GM23248 (cell line): ENCODE measurements at regions not wholly inside any gene's neighbourhood (a gene's known extent, or its start where the extent isn't known, plus 50 kb on each side); places are given as distances from the start of the nearest gene placed in this dataset.
A peak's percentile ranks its signal among the peaks of the same experiment; 100 is the strongest.

Source experiments
- DNase-seq: peaks from one replicate; pipeline ENCODE4 v3.0.0-alpha.2; 2015
- H2AFZ ChIP-seq: fragments of 200-600 bp; sonication (generic); 2 replicates; pipeline ENCODE4 v1.6.1; 2016; ENCODE audit warnings: antibody characterized with exemption
- H3F3A ChIP-seq: fragments of 200-600 bp; sonication (generic); 2 replicates; pipeline ENCODE4 v1.6.1; 2016; ENCODE audit warnings: mild to moderate bottlenecking, antibody characterized with exemption, mixed run types; ENCODE audit not compliant: insufficient read depth
- H3K27ac ChIP-seq: fragments of 200-600 bp; sonication (generic); 2 replicates; pipeline ENCODE4 v1.5.1; 2016; ENCODE audit warnings: mild to moderate bottlenecking
- H3K27me3 ChIP-seq: fragments of 200-600 bp; sonication (generic); replicated peaks from 2 replicates; pipeline ENCODE4 v1.6.1; 2016; ENCODE audit warnings: mild to moderate bottlenecking; ENCODE audit not compliant: insufficient read depth
- H3K36me3 ChIP-seq: fragments of 200-600 bp; sonication (generic); 2 replicates; pipeline ENCODE4 v1.6.1; 2016; ENCODE audit warnings: low read depth, mild to moderate bottlenecking
- H3K4me1 ChIP-seq: fragments of 200-600 bp; sonication (generic); 2 replicates; pipeline ENCODE4 v1.6.1; 2016; ENCODE audit warnings: mild to moderate bottlenecking; ENCODE audit not compliant: insufficient read depth
- H3K4me2 ChIP-seq: fragments of 200-600 bp; sonication (generic); one replicate; pipeline ENCODE4 v1.6.1; 2016; ENCODE audit warnings: mild to moderate bottlenecking; ENCODE audit not compliant: unreplicated experiment
- H3K4me3 ChIP-seq: fragments of 200-600 bp; sonication (generic); 2 replicates; pipeline ENCODE4 v1.5.1; 2016; ENCODE audit warnings: mild to moderate bottlenecking
- H3K79me2 ChIP-seq: fragments of 200-600 bp; sonication (generic); 2 replicates; pipeline ENCODE4 v1.6.1; 2016; ENCODE audit warnings: mild to moderate bottlenecking; ENCODE audit not compliant: insufficient read depth
- H3K9ac ChIP-seq: fragments of 200-600 bp; sonication (generic); 2 replicates; pipeline ENCODE4 v1.6.1; 2016; ENCODE audit warnings: mild to moderate bottlenecking
- H3K9me2 ChIP-seq: fragments of 200-600 bp; sonication (generic); 2 replicates; pipeline ENCODE4 v1.6.1; 2016; ENCODE audit warnings: mixed run types, mild to moderate bottlenecking, moderate library complexity; ENCODE audit not compliant: insufficient read depth
- H3K9me3 ChIP-seq: fragments of 200-600 bp; sonication (generic); one replicate; pipeline ENCODE4 v1.6.1; 2017; ENCODE audit warnings: low read depth
- H4K20me1 ChIP-seq: fragments of 200-600 bp; sonication (generic); 2 replicates; pipeline ENCODE4 v1.6.0; 2016; ENCODE audit not compliant: insufficient read depth
- EZH2 ChIP-seq: fragments of 200-600 bp; sonication (generic); IDR thresholded peaks from 2 replicates; pipeline ENCODE4 v1.6.1; 2018; ENCODE audit warnings: antibody characterized with exemption, mild to moderate bottlenecking; ENCODE audit not compliant: insufficient read depth, poor library complexity, severe bottlenecking
- EZH2phosphoT487 ChIP-seq: fragments of 200-600 bp; sonication (generic); IDR thresholded peaks from 2 replicates; pipeline ENCODE4 v1.6.1; 2018; ENCODE audit warnings: antibody characterized with exemption, moderate library complexity, mild to moderate bottlenecking, low read depth; ENCODE audit not compliant: insufficient read depth
- WGBS, 2 experiments: methylation state at CpG; one replicate each; pipeline ENCODE4 v1.1.6; 2015 to 2017; ENCODE audit warnings: low lambda C conversion rate in 2 of 2, low coverage in 1 of 2; ENCODE audit errors: missing lambda C conversion rate in 2 of 2; 5-methylcytosine and 5-hydroxymethylcytosine counted together
- in situ Hi-C: fragments of 300-500 bp; cut with MboI; formaldehyde crosslinking; loops from 2 replicates; pipeline ENCODE4 v1.15.0; 2020

- Histone ChIP-seq H4K20me1 (no peaks in the 10 kb centered on the region), H3K27me3 (no peaks in the 10 kb centered on the region), H3K79me2 (no peaks in the 10 kb centered on the region), H3K9ac (no peak overlapping the region), H2AFZ (no peak overlapping the region), H3K36me3 (no peaks in the 10 kb centered on the region), H3K4me2 (no peak overlapping the region), H3K4me3 (no peak overlapping the region), H3F3A (no peaks in the 10 kb centered on the region), H3K27ac (no peak overlapping the region), H3K4me1 (no peaks in the 10 kb centered on the region), H3K9me3 (no peaks in the 10 kb centered on the region), H3K9me2 (no peaks in the 10 kb centered on the region)
- no peak for TF ChIP-seq EZH2phosphoT487
- TF ChIP-seq EZH2: no peak
- WGBS, 2 experiments: 79% methylated on average over 1 of the region's 1 CpG
- DNase-seq: no peak
- in situ Hi-C loops: no loop called here
Measured at GRCh38 chr9:75574569-75574968, 315.9 kb upstream of the PCSK5 start.

- no peaks in the 10 kb centered on the region for H3K79me2 ChIP-seq
- H3K9me3 ChIP-seq: no peaks in the 10 kb centered on the region
- no peaks in the 10 kb centered on the region for H3K27me3 ChIP-seq
- no peaks in the 10 kb centered on the region for H3K4me1 ChIP-seq
- no peak overlapping the region for H3K4me2 ChIP-seq
- H3K36me3 ChIP-seq: no peaks in the 10 kb centered on the region
- H4K20me1 ChIP-seq: no peaks in the 10 kb centered on the region
- in situ Hi-C loops: no loop called here
- H3K9ac ChIP-seq: no peak overlapping the region
- WGBS, 2 experiments: 21 to 29% methylated on average over 2 of the region's 2 CpGs
- DNase-seq: no peak
- no peaks in the 10 kb centered on the region for H3K9me2 ChIP-seq
- no peak overlapping the region for H2AFZ ChIP-seq
- TF ChIP-seq EZH2phosphoT487 (no peak), EZH2 (no peak)
- H3F3A ChIP-seq: no peaks in the 10 kb centered on the region
- H3K4me3 ChIP-seq: no peak overlapping the region
- H3K27ac ChIP-seq: no peak overlapping the region
Measured at GRCh38 chr9:75582870-75583269, 307.6 kb upstream of the PCSK5 start.

- Histone ChIP-seq H3K4me2 (no peak overlapping the region), H3K36me3 (no peaks in the 10 kb centered on the region), H3K4me1 (no peaks in the 10 kb centered on the region), H3F3A (no peaks in the 10 kb centered on the region), H3K9ac (no peak overlapping the region), H3K27ac (no peak overlapping the region), H3K4me3 (no peak overlapping the region), H4K20me1 (no peaks in the 10 kb centered on the region), H3K27me3 (no peaks in the 10 kb centered on the region), H3K9me2 (no peaks in the 10 kb centered on the region), H2AFZ (no peak overlapping the region), H3K79me2 (no peaks in the 10 kb centered on the region), H3K9me3 (no peaks in the 10 kb centered on the region)
- TF ChIP-seq EZH2 (no peak), EZH2phosphoT487 (no peak)
- DNase-seq: peak; percentile 8
- 27 to 48% methylated on average over 2 of the region's 2 CpGs for WGBS, 2 experiments
- in situ Hi-C loops: no loop called here
Measured at GRCh38 chr9:75588808-75589207, 301.7 kb upstream of the PCSK5 start.

- Histone ChIP-seq H2AFZ (no peak overlapping the region), H3F3A (no peaks in the 10 kb centered on the region), H3K4me1 (no peaks in the 10 kb centered on the region), H3K9ac (no peak overlapping the region), H3K4me3 (no peak overlapping the region), H3K27ac (no peak overlapping the region), H4K20me1 (no peaks in the 10 kb centered on the region), H3K9me2 (no peaks in the 10 kb centered on the region), H3K9me3 (no peaks in the 10 kb centered on the region), H3K36me3 (no peaks in the 10 kb centered on the region), H3K4me2 (no peak overlapping the region), H3K79me2 (no peaks in the 10 kb centered on the region), H3K27me3 (no peaks in the 10 kb centered on the region)
- in situ Hi-C loops: no loop called here
- TF ChIP-seq EZH2phosphoT487 (no peak), EZH2 (no peak)
- DNase-seq: no peak
- WGBS, 2 experiments: 0 to 2% methylated on average over 2 of the region's 2 CpGs
Measured at GRCh38 chr9:75589497-75589896, 301.0 kb upstream of the PCSK5 start.

- in situ Hi-C loops: no loop called here
- no peak for DNase-seq
- Histone ChIP-seq H3K27ac (no peak overlapping the region), H4K20me1 (no peaks in the 10 kb centered on the region), H3K9me2 (no peaks in the 10 kb centered on the region), H3K9me3 (no peaks in the 10 kb centered on the region), H3F3A (no peaks in the 10 kb centered on the region), H3K27me3 (no peaks in the 10 kb centered on the region), H3K4me1 (no peaks in the 10 kb centered on the region), H3K4me3 (no peak overlapping the region), H3K79me2 (no peaks in the 10 kb centered on the region), H2AFZ (no peak overlapping the region), H3K9ac (no peak overlapping the region), H3K4me2 (no peak overlapping the region), H3K36me3 (no peaks in the 10 kb centered on the region)
- TF ChIP-seq EZH2phosphoT487: no peak
- TF ChIP-seq EZH2: no peak
- 2 to 4% methylated on average over 3 of the region's 3 CpGs for WGBS, 2 experiments
Measured at GRCh38 chr9:75591972-75592371, 298.5 kb upstream of the PCSK5 start.
